ENCODE measurements at regions not wholly inside any gene's neighbourhood (a gene's known extent, or its start where the extent isn't known, plus 50 kb on each side); places are given as distances from the start of the nearest gene placed in this dataset.

- Histone ChIP-seq H3K79me2 (ENCODE audit: control insufficient read depth in 1 of 2, insufficient read depth in 2 of 2, low read length in 2 of 2) (no peaks in the 10 kb centered on the region), H2BK12ac (ENCODE audit: low read depth, low read length) (no peak overlapping the region), H3K14ac (ENCODE audit: insufficient read length) (no peak overlapping the region), H2BK5ac (ENCODE audit: low read depth, low read length) (no peak overlapping the region), H3K4ac (replicated peaks; ENCODE audit: insufficient read length, low read depth, low read length) (no peak overlapping the region), H2BK15ac (ENCODE audit: low read length) (no peak overlapping the region), H3K27ac (ENCODE audit: low read depth, low read length) (no peak overlapping the region), H4K91ac (replicated peaks; ENCODE audit: insufficient read length, low read length) (no peak overlapping the region), H2AFZ (ENCODE audit: low read length) (no peak overlapping the region), H3K56ac (replicated peaks; ENCODE audit: insufficient read length, low read depth, low read length) (no peak overlapping the region), H3K36me3 (ENCODE audit: control insufficient read depth in 2 of 4, insufficient read depth in 4 of 4, low read length in 3 of 4) (no peaks in the 10 kb centered on the region), H4K5ac (ENCODE audit: insufficient read length, low read depth, low read length) (no peak overlapping the region), H4K20me1 (replicated peaks in 1 of 2; ENCODE audit: control insufficient read depth in 1 of 2, insufficient read depth in 2 of 2, low read length in 2 of 2) (no peaks in the 10 kb centered on the region), H3K18ac (ENCODE audit: extremely low read depth, low read length) (no peak overlapping the region), H3K27me3 (replicated peaks in 1 of 4; ENCODE audit: control insufficient read depth in 3 of 4, extremely low read depth in 1 of 4, insufficient read depth in 3 of 4, low read length in 3 of 4) (no peaks in the 10 kb centered on the region), H3K9ac (replicated peaks in 1 of 4; ENCODE audit: extremely low read depth in 1 of 4, low read depth in 3 of 4, low read length in 3 of 4) (no peak overlapping the region), H3K4me1 (replicated peaks in 1 of 4; ENCODE audit: control insufficient read depth in 3 of 4, insufficient read depth in 4 of 4, low read length in 3 of 4) (no peaks in the 10 kb centered on the region), H3K23me2 (ENCODE audit: low read depth, low read length) (no peaks in the 10 kb centered on the region), H3K4me3 (ENCODE audit: extremely low read depth in 1 of 4, insufficient read depth in 2 of 4, low read depth in 3 of 4, low read length in 4 of 4) (no peak overlapping the region), H2BK120ac (replicated peaks; ENCODE audit: low read depth, low read length) (no peak overlapping the region), H2AK5ac (ENCODE audit: low read depth, low read length) (no peak overlapping the region), H3K79me1 (ENCODE audit: low read depth, low read length) (no peaks in the 10 kb centered on the region), H4K8ac (ENCODE audit: extremely low read depth, insufficient read depth, low read length) (no peak overlapping the region), H3K9me3 (ENCODE audit: insufficient read depth in 2 of 2, low read depth in 1 of 2, low read length in 1 of 2) (no peaks in the 10 kb centered on the region), H3K23ac (ENCODE audit: insufficient read length) (no peak overlapping the region), H3K4me2 (ENCODE audit: insufficient read depth in 1 of 2, low read depth in 2 of 2, low read length in 2 of 2) (no peak overlapping the region), H2BK20ac (ENCODE audit: low read length) (no peak overlapping the region)
- ChIA-PET POLR2A (ENCODE audit: partially characterized antibody) (no interaction called here), CTCF (ENCODE audit: partially characterized antibody) (interaction anchor here (1.3 kb wide), 1 partner anchor 17 kb away, joined by 3 read pairs; no protein-coding TSS in a partner anchor)
- FAIRE-seq (no peak), DNase-seq (ENCODE audit: low read depth in 1 of 2, low spot score in 2 of 2) (no peak)
- WGBS, 2 experiments (ENCODE audit: extremely low coverage in 1 of 2, insufficient coverage in 1 of 2, insufficient read length in 1 of 2, insufficient replicate concordance in 2 of 2, low coverage in 1 of 2, low lambda C conversion rate in 2 of 2, missing lambda C conversion rate in 1 of 2) = 100% methylated on average over 3 of the region's 3 CpGs; no CpG with 5 or more reads in 1 of the 2 experiments
- TF ChIP-seq ATF3 (IDR thresholded peaks at IDR 0.05; ENCODE audit: insufficient read depth, low read depth, low read length) (no peak), SIN3A (conservative IDR thresholded peaks at IDR 0.05 in 1 of 2, IDR thresholded peaks at IDR 0.05 in 1 of 2; ENCODE audit: low read depth in 1 of 2, low read length in 2 of 2) (no peak), YY1 (IDR thresholded peaks at IDR 0.05; ENCODE audit: low read depth, low read length) (no peak), TEAD4 (IDR thresholded peaks at IDR 0.05; ENCODE audit: low read depth, low read length) (no peak), CEBPB (IDR thresholded peaks at IDR 0.05; ENCODE audit: low read depth, low read length) (no peak), USF2 (IDR thresholded peaks at IDR 0.05; ENCODE audit: low read length) (no peak), CHD2 (IDR thresholded peaks at IDR 0.05; ENCODE audit: low read length) (no peak), POU5F1 (IDR thresholded peaks at IDR 0.05; ENCODE audit: low read depth, low read length) (no peak), HDAC6 (IDR thresholded peaks at IDR 0.05; ENCODE audit: low read depth, low read length) (no peak), ASH2L (IDR thresholded peaks at IDR 0.05; ENCODE audit: low read length) (no peak), CHD1 (IDR thresholded peaks at IDR 0.05; ENCODE audit: low read depth, low read length) (no peak), EGR1 (IDR thresholded peaks at IDR 0.05; ENCODE audit: borderline replicate concordance, low read depth, low read length) (no peak), SP4 (IDR thresholded peaks at IDR 0.05; ENCODE audit: low read length) (no peak), SAP30 (IDR thresholded peaks at IDR 0.05; ENCODE audit: insufficient read depth, insufficient replicate concordance, low read length) (no peak), SP1 (IDR thresholded peaks at IDR 0.05; ENCODE audit: low read depth, low read length) (no peak)
Observed at GRCh38 chrY:16645991-16646390, 1234.0 kb downstream of the CDY2B start.
